ENCODE measurements at regions not wholly inside any gene's neighbourhood (a gene's known extent, or its start where the extent isn't known, plus 50 kb on each side); places are given as distances from the start of the nearest gene placed in this dataset.

GRCh38 chr5:20949636-20950035 is 961.6 kb upstream of the CDH18 start:
- TF ChIP-seq CTCF (IDR thresholded peaks at IDR 0.05; ENCODE audit: low read depth, low read length) (no peak), POLR2A (IDR thresholded peaks at IDR 0.05; ENCODE audit: extremely low read depth, insufficient read length) (no peak), MYC (IDR thresholded peaks at IDR 0.05; ENCODE audit: low read depth, low read length) (no peak)
